ENCODE measurements at regions not wholly inside any gene's neighbourhood (a gene's known extent, or its start where the extent isn't known, plus 50 kb on each side); places are given as distances from the start of the nearest gene placed in this dataset.

GRCh38 chr17:34713687-34714086, 134.3 kb downstream of the TMEM132E start:
- peaks cover 11% of the 10 kb centered on the region for H3K27me3 Mint-ChIP-seq (ENCODE audit: insufficient read depth, low read depth, poor library complexity)

GRCh38 chr17:34712481-34713195, 133.3 kb downstream of the TMEM132E start:
- Histone ChIP-seq H3F3A (replicated peaks; ENCODE audit: low read depth) (no peaks in the 10 kb centered on the region), H3K4me1 (ENCODE audit: insufficient read depth) (no peaks in the 10 kb centered on the region), H3K9me2 (ENCODE audit: insufficient read depth) (no peaks in the 10 kb centered on the region), H3K36me3 (ENCODE audit: insufficient read depth) (no peaks in the 10 kb centered on the region), H4K20me1 (replicated peaks; ENCODE audit: insufficient read depth) (no peaks in the 10 kb centered on the region; the same call in 1 of the 2 replicates), H3K4me2 (no peak overlapping the region), H3K79me2 (replicated peaks; ENCODE audit: insufficient read depth) (no peaks in the 10 kb centered on the region), H3K4me3 (no peak overlapping the region), H3K27ac (ENCODE audit: low read depth) (no peak overlapping the region), H3K27me3 (ENCODE audit: insufficient read depth) (no peaks in the 10 kb centered on the region), H2AFZ (no peak overlapping the region)
- no peaks in the 10 kb centered on the region for H3K36me3 Mint-ChIP-seq (ENCODE audit: low read depth)
- no peak overlapping the region for H3K4me3 Mint-ChIP-seq
- H3K27ac Mint-ChIP-seq = no peak overlapping the region
- peaks cover 10% of the 10 kb centered on the region for H3K27me3 Mint-ChIP-seq (ENCODE audit: insufficient read depth, low read depth, poor library complexity)
- ATAC-seq (no peak), DNase-seq (ENCODE audit: low spot score) (no peak)
- no peaks in the 10 kb centered on the region for H3K9me3 Mint-ChIP-seq
- 0 out of 3 replicates have a peak, but pooled peaks cover 2% of the 10 kb centered on the region for H3K4me1 Mint-ChIP-seq
- TF ChIP-seq ZNF331 (CRISPR knock-in tag; IDR thresholded peaks at IDR 0.05; ENCODE audit: low read depth) = no peak
- no peak for TF ChIP-seq ZNF114 (CRISPR knock-in tag; IDR thresholded peaks at IDR 0.05)
- TF ChIP-seq CREB1 (CRISPR knock-in tag; IDR thresholded peaks at IDR 0.05; ENCODE audit: low read depth) = no peak
- TF ChIP-seq, protein P1, sequence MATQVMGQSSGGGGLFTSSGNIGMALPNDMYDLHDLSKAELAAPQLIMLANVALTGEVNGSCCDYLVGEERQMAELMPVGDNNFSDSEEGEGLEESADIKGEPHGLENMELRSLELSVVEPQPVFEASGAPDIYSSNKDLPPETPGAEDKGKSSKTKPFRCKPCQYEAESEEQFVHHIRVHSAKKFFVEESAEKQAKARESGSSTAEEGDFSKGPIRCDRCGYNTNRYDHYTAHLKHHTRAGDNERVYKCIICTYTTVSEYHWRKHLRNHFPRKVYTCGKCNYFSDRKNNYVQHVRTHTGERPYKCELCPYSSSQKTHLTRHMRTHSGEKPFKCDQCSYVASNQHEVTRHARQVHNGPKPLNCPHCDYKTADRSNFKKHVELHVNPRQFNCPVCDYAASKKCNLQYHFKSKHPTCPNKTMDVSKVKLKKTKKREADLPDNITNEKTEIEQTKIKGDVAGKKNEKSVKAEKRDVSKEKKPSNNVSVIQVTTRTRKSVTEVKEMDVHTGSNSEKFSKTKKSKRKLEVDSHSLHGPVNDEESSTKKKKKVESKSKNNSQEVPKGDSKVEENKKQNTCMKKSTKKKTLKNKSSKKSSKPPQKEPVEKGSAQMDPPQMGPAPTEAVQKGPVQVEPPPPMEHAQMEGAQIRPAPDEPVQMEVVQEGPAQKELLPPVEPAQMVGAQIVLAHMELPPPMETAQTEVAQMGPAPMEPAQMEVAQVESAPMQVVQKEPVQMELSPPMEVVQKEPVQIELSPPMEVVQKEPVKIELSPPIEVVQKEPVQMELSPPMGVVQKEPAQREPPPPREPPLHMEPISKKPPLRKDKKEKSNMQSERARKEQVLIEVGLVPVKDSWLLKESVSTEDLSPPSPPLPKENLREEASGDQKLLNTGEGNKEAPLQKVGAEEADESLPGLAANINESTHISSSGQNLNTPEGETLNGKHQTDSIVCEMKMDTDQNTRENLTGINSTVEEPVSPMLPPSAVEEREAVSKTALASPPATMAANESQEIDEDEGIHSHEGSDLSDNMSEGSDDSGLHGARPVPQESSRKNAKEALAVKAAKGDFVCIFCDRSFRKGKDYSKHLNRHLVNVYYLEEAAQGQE (IDR thresholded peaks at IDR 0.05; ENCODE audit: unreplicated experiment) = no peak
- no peak for TF ChIP-seq EZH2 (IDR thresholded peaks at IDR 0.05; ENCODE audit: low read depth, unreplicated experiment)
- TF ChIP-seq NANOG (IDR thresholded peaks at IDR 0.05; ENCODE audit: borderline replicate concordance) = no peak
- TF ChIP-seq, protein P2, sequence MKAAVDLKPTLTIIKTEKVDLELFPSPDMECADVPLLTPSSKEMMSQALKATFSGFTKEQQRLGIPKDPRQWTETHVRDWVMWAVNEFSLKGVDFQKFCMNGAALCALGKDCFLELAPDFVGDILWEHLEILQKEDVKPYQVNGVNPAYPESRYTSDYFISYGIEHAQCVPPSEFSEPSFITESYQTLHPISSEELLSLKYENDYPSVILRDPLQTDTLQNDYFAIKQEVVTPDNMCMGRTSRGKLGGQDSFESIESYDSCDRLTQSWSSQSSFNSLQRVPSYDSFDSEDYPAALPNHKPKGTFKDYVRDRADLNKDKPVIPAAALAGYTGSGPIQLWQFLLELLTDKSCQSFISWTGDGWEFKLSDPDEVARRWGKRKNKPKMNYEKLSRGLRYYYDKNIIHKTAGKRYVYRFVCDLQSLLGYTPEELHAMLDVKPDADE (IDR thresholded peaks at IDR 0.05) = no peak
- no peak for TF ChIP-seq CTCF (conservative IDR thresholded peaks at IDR 0.05; ENCODE audit: low read depth in 2 of 2)
- TF ChIP-seq POLR2AphosphoS5 (IDR thresholded peaks at IDR 0.05; ENCODE audit: low read depth) = no peak
- TF ChIP-seq EZH2phosphoT487 (IDR thresholded peaks at IDR 0.05; ENCODE audit: unreplicated experiment) = no peak

More at GRCh38 chr17:34713687-34714086, 134.3 kb downstream of the TMEM132E start:
- Mint-ChIP-seq H3K36me3 (ENCODE audit: low read depth) (no peaks in the 10 kb centered on the region), H3K4me1 (peaks cover 4% of the 10 kb centered on the region; the same call in 1 of the 3 replicates), H3K27ac (no peak overlapping the region), H3K9me3 (no peaks in the 10 kb centered on the region), H3K4me3 (no peak overlapping the region)
- H3K9me2 ChIP-seq (ENCODE audit: insufficient read depth) = no peaks in the 10 kb centered on the region
- H2AFZ ChIP-seq = no peak overlapping the region
- DNase-seq (ENCODE audit: low spot score) (no peak), ATAC-seq (no peak)
- H3K27ac ChIP-seq (ENCODE audit: low read depth) = no peak overlapping the region
- H3K79me2 ChIP-seq (replicated peaks; ENCODE audit: insufficient read depth) = no peaks in the 10 kb centered on the region
- H4K20me1 ChIP-seq (replicated peaks; ENCODE audit: insufficient read depth) = no peaks in the 10 kb centered on the region; the same call in 1 of the 2 replicates
- TF ChIP-seq JUNB (IDR thresholded peaks at IDR 0.05; ENCODE audit: unreplicated experiment) (no peak), EZH2 (IDR thresholded peaks at IDR 0.05; ENCODE audit: low read depth, unreplicated experiment) (no peak), CREB1 (CRISPR knock-in tag; IDR thresholded peaks at IDR 0.05; ENCODE audit: low read depth) (no peak)
- H3K4me3 ChIP-seq = no peak overlapping the region
- no peaks in the 10 kb centered on the region; the same call in 1 of the 2 replicates for H3K4me1 ChIP-seq (ENCODE audit: insufficient read depth)
- H3K4me2 ChIP-seq = no peak overlapping the region
- H3K36me3 ChIP-seq (ENCODE audit: insufficient read depth) = no peaks in the 10 kb centered on the region
- H3F3A ChIP-seq (replicated peaks; ENCODE audit: low read depth) = no peaks in the 10 kb centered on the region
- H3K27me3 ChIP-seq (ENCODE audit: insufficient read depth) = no peaks in the 10 kb centered on the region
